HEK293 (cell line): ENCODE measurements at regions not wholly inside any gene's neighbourhood (a gene's known extent, or its start where the extent isn't known, plus 50 kb on each side); places are given as distances from the start of the nearest gene placed in this dataset.

ENCODE experiments used
- CTCF ChIA-PET: fragments of 350-600 bp; formaldehyde crosslinking; extraction: SDS; loops from one replicate; lab custom pipeline; 2021; ENCODE audit warnings: antibody characterized with exemption; lab: Yijun Ruan, JAX
- POLR2A ChIA-PET: fragments of 300-600 bp; formaldehyde crosslinking; extraction: SDS; loops from one replicate; lab custom pipeline; 2020; ENCODE audit warnings: antibody characterized with exemption, inconsistent platforms; lab: Yijun Ruan, JAX
- H3K27ac ChIP-seq: fragments of 200-500 bp; sonication (Bioruptor generic); 2 replicates; pipeline ENCODE4 v1.5.1; 2014; ENCODE audit warnings: low read depth, low read length, control low read depth, inconsistent platforms; ENCODE audit errors: extremely low read depth
- H3K36me3 ChIP-seq, 2 experiments: fragments of 200-500 bp in 1 of 2; sonication (Bioruptor generic) in 1 of 2; 1 replicate in 1 of 2; 2 replicates in 1 of 2; pipeline ENCODE4 v1.5.1; 2014 to 2017; ENCODE audit warnings: inconsistent platforms in 2 of 2, low read length in 2 of 2; ENCODE audit not compliant: control insufficient read depth in 2 of 2, insufficient read depth in 1 of 2
- H3K4me1 ChIP-seq: fragments of 200-500 bp; sonication (Bioruptor generic); 2 replicates; pipeline ENCODE4 v1.5.1; 2014; ENCODE audit warnings: mild to moderate bottlenecking, low read length, inconsistent platforms; ENCODE audit not compliant: control insufficient read depth, insufficient read depth
- H3K4me3 ChIP-seq: 2 replicates; pipeline ENCODE4 v1.5.1; 2011; ENCODE audit warnings: low read depth, mild to moderate bottlenecking, control low read depth, low read length, moderate library complexity
- H3K9me3 ChIP-seq: fragments of 200-500 bp; sonication (Bioruptor generic); 2 replicates; pipeline ENCODE4 v1.5.1; 2014; ENCODE audit warnings: low read depth, low read length, inconsistent platforms; ENCODE audit not compliant: control insufficient read depth, insufficient read depth
- EGR2 ChIP-seq: fragments of 450-650 bp; formaldehyde crosslinking; IDR thresholded peaks from 2 replicates; pipeline ENCODE4 v1.5.1; 2016; ENCODE audit warnings: low read depth, missing biosample characterization, missing genetic modification characterization
- GLI2 ChIP-seq: fragments of 450-650 bp; formaldehyde crosslinking; IDR thresholded peaks from 2 replicates; pipeline ENCODE4; 2017; ENCODE audit warnings: missing biosample characterization, missing genetic modification characterization, low read depth, borderline replicate concordance
- KLF10 ChIP-seq: fragments of 450-650 bp; IDR thresholded peaks from 2 replicates; pipeline ENCODE4 v1.5.1; 2018; ENCODE audit warnings: missing biosample characterization, mild to moderate bottlenecking, missing genetic modification characterization
- KLF7 ChIP-seq: fragments of 450-650 bp; formaldehyde crosslinking; IDR thresholded peaks from 2 replicates; pipeline ENCODE4 v1.5.1; 2016; ENCODE audit warnings: missing biosample characterization, missing genetic modification characterization, borderline replicate concordance
- ZBTB11 ChIP-seq: fragments of 450-650 bp; formaldehyde crosslinking; conservative IDR thresholded peaks from 2 replicates; pipeline ENCODE4 v1.5.1; 2016; ENCODE audit warnings: low read depth, missing biosample characterization, missing genetic modification characterization
- ZBTB7A ChIP-seq: fragments of 450-650 bp; formaldehyde crosslinking; IDR thresholded peaks from 2 replicates; pipeline ENCODE4 v1.5.1; 2016; ENCODE audit warnings: low read depth, missing biosample characterization, missing genetic modification characterization
- ZFHX2 ChIP-seq: fragments of 450-650 bp; formaldehyde crosslinking; conservative IDR thresholded peaks from 2 replicates; pipeline ENCODE4 v1.5.1; 2016; ENCODE audit warnings: missing biosample characterization, missing genetic modification characterization
- ZFP69B ChIP-seq: fragments of 450-650 bp; formaldehyde crosslinking; IDR thresholded peaks from 2 replicates; pipeline ENCODE4 v1.5.1; 2016; ENCODE audit warnings: missing biosample characterization, missing genetic modification characterization
- ZNF121 ChIP-seq: fragments of 450-650 bp; formaldehyde crosslinking; IDR thresholded peaks from 2 replicates; pipeline ENCODE4 v1.5.1; 2016; ENCODE audit warnings: missing biosample characterization, missing genetic modification characterization
- ZNF140 ChIP-seq: fragments of 450-650 bp; formaldehyde crosslinking; IDR thresholded peaks from 2 replicates; pipeline ENCODE4 v1.5.1; 2016; ENCODE audit warnings: missing biosample characterization, missing genetic modification characterization
- ZNF157 ChIP-seq: fragments of 450-650 bp; formaldehyde crosslinking; IDR thresholded peaks from 2 replicates; pipeline ENCODE4 v1.5.1; 2016; ENCODE audit warnings: missing biosample characterization, missing genetic modification characterization
- ZNF174 ChIP-seq: fragments of 450-650 bp; formaldehyde crosslinking; IDR thresholded peaks from 2 replicates; pipeline ENCODE4 v1.5.0; 2017; ENCODE audit warnings: missing biosample characterization, mild to moderate bottlenecking, missing genetic modification characterization
- ZNF221 ChIP-seq: fragments of 450-650 bp; formaldehyde crosslinking; IDR thresholded peaks from 2 replicates; pipeline ENCODE4 v1.5.1; 2017; ENCODE audit warnings: missing biosample characterization, missing genetic modification characterization, borderline replicate concordance
- ZNF324 ChIP-seq: fragments of 450-650 bp; formaldehyde crosslinking; IDR thresholded peaks from 2 replicates; pipeline ENCODE4 v1.5.1; 2016; ENCODE audit warnings: missing biosample characterization, missing genetic modification characterization
- ZNF350 ChIP-seq: fragments of 450-650 bp; formaldehyde crosslinking; IDR thresholded peaks from 2 replicates; pipeline ENCODE4 v1.5.0; 2017; ENCODE audit warnings: missing biosample characterization, mild to moderate bottlenecking, missing genetic modification characterization
- ZNF398 ChIP-seq: fragments of 450-650 bp; formaldehyde crosslinking; IDR thresholded peaks from 2 replicates; pipeline ENCODE4 v1.5.1; 2017; ENCODE audit warnings: missing biosample characterization, missing genetic modification characterization
- ZNF580 ChIP-seq: fragments of 450-650 bp; formaldehyde crosslinking; IDR thresholded peaks from 2 replicates; pipeline ENCODE4 v1.5.1; 2016; ENCODE audit warnings: missing biosample characterization, missing genetic modification characterization
- ZNF660 ChIP-seq: fragments of 450-650 bp; IDR thresholded peaks from 2 replicates; pipeline ENCODE4 v1.5.1; 2018; ENCODE audit warnings: missing biosample characterization, mild to moderate bottlenecking, missing genetic modification characterization
- TF ChIP-seq, protein P1 (sequence below): fragments of 450-650 bp; formaldehyde crosslinking; IDR thresholded peaks from 2 replicates; pipeline ENCODE4 v1.5.1; 2017; ENCODE audit warnings: missing biosample characterization, missing genetic modification characterization
- TF ChIP-seq, protein P2 (sequence below): fragments of 450-650 bp; formaldehyde crosslinking; IDR thresholded peaks from 2 replicates; pipeline ENCODE4 v1.5.1; 2016; ENCODE audit warnings: missing biosample characterization, missing genetic modification characterization

DNA sequence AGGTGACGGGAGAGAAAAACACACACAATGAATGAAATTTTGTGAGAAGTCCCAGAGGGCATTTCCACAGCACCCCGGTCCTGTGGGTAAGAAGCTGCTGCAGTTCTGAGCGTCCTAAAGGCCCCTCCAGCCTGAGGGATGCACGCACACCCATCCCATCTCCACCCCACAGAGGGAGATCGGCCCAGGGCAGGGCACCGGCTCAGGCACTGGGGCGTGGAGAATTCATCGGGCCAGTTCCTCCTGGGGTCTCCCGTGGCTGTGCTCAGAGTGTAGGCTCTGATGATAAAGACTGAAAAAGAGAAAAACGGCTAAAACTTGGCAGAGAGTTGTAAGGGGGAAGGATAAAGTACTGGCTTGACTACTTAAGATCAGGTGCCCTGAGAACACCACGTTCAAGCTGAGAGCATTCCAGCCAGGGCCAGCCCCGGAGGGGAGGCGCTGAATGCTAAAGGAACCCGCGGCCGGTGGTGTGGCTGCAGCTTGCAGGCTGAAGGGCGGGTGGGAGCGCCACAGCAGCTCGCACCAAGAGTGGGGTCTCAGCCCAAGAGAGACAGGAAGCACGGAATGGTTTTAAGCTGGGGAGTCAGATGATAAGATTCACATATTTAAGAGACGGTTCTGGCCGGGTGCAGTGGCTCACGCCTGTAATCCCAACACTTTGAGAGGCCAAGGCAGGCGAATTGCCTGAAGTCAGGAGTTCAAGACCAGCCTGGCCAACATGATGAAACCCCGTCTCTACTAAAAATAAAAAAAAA, 121.9 kb upstream of the SPACA7 start:
- H3K9me3 ChIP-seq, result no peaks in the 10 kb centered on the region
- no peaks in the 10 kb centered on the region for H3K36me3 ChIP-seq
- H3K27ac ChIP-seq, result no peak overlapping the region
- TF ChIP-seq ZNF221 (tag by site-specific recombination) (no peak), EGR2 (tag by site-specific recombination) (no peak), KLF7 (tag by site-specific recombination) (no peak), ZNF157 (tag by site-specific recombination) (no peak), ZFP69B (no peak), ZBTB7A (tag by site-specific recombination) (no peak), ZNF324 (tag by site-specific recombination) (no peak), ZNF398 (no peak), ZNF140 (tag by site-specific recombination) (no peak), ZNF350 (tag by site-specific recombination) (no peak), ZFHX2 (no peak), GLI2 (no peak), ZNF174 (tag by site-specific recombination) (no peak), ZNF580 (tag by site-specific recombination) (no peak), ZNF660 (no peak), ZNF121 (no peak), KLF10 (tag by site-specific recombination) (no peak), ZBTB11 (tag by site-specific recombination) (no peak)
- TF ChIP-seq, protein P1, sequence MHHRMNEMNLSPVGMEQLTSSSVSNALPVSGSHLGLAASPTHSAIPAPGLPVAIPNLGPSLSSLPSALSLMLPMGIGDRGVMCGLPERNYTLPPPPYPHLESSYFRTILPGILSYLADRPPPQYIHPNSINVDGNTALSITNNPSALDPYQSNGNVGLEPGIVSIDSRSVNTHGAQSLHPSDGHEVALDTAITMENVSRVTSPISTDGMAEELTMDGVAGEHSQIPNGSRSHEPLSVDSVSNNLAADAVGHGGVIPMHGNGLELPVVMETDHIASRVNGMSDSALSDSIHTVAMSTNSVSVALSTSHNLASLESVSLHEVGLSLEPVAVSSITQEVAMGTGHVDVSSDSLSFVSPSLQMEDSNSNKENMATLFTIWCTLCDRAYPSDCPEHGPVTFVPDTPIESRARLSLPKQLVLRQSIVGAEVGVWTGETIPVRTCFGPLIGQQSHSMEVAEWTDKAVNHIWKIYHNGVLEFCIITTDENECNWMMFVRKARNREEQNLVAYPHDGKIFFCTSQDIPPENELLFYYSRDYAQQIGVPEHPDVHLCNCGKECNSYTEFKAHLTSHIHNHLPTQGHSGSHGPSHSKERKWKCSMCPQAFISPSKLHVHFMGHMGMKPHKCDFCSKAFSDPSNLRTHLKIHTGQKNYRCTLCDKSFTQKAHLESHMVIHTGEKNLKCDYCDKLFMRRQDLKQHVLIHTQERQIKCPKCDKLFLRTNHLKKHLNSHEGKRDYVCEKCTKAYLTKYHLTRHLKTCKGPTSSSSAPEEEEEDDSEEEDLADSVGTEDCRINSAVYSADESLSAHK (tag by site-specific recombination), result no peak
- TF ChIP-seq, protein P2, sequence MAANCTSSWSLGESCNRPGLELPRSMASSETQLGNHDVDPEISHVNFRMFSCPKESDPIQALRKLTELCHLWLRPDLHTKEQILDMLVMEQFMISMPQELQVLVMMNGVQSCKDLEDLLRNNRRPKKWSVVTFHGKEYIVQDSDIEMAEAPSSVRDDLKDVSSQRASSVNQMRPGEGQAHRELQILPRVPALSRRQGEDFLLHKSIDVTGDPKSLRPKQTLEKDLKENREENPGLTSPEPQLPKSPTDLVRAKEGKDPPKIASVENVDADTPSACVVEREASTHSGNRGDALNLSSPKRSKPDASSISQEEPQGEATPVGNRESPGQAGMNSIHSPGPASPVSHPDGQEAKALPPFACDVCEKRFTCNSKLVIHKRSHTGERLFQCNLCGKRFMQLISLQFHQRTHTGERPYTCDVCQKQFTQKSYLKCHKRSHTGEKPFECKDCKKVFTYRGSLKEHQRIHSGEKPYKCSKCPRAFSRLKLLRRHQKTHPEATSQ (tag by site-specific recombination), result no peak
- H3K4me3 ChIP-seq, result no peak overlapping the region
- H3K4me1 ChIP-seq, result no peaks in the 10 kb centered on the region
- ChIA-PET CTCF (no interaction called here), POLR2A (no interaction called here)
